IMR-90 (cell line): ENCODE measurements at regions not wholly inside any gene's neighbourhood (a gene's known extent, or its start where the extent isn't known, plus 50 kb on each side); places are given as distances from the start of the nearest gene placed in this dataset.

ENCODE experiments used
- ATAC-seq: fragments of 200-7000 bp; cut with Tn5 transposase; 2 replicates; pipeline ENCODE4 v1.9.1; 2020; ENCODE audit warnings: low read depth, mild to moderate bottlenecking, moderate library complexity
- BruUV-seq: library from RNA; stranded (reverse); fragments of 400-500 nt; replicated peaks from 2 replicates; lab custom pipeline; 2021; lab: Mats Ljungman, UMichigan
- CTCF ChIA-PET: fragments of 300-600 bp; formaldehyde crosslinking; extraction: SDS; loops from one replicate; lab custom pipeline; 2021; ENCODE audit warnings: antibody characterized with exemption; lab: Yijun Ruan, JAX
- POLR2A ChIA-PET: fragments of 300-600 bp; sonication (Branson Sonifier 250); formaldehyde crosslinking; loops from one replicate; lab custom pipeline; 2022; ENCODE audit warnings: antibody characterized with exemption; ENCODE audit not compliant: unreplicated experiment; lab: Charles Lee
- DNase-seq: peaks from one replicate; pipeline ENCODE4 v3.0.0; 2013
- H2AFZ ChIP-seq: replicated peaks from 2 replicates; pipeline ENCODE3; 2013; ENCODE audit warnings: low read length, mild to moderate bottlenecking; ENCODE audit not compliant: poor library complexity
- H2AK5ac ChIP-seq: 2 replicates; pipeline ENCODE4 v1.6.1; 2013; ENCODE audit warnings: low read depth, low read length, inconsistent platforms
- H2AK9ac ChIP-seq: replicated peaks from 2 replicates; pipeline ENCODE3; 2013; ENCODE audit warnings: mild to moderate bottlenecking, low read depth, low read length, moderate library complexity; ENCODE audit not compliant: poor library complexity
- H2BK120ac ChIP-seq: 2 replicates; pipeline ENCODE4 v1.6.1; 2013; ENCODE audit warnings: low read depth, low read length, inconsistent platforms
- H2BK15ac ChIP-seq: 3 replicates; pipeline ENCODE4 v1.6.1; 2013; ENCODE audit warnings: low read depth, low read length, inconsistent platforms
- H2BK20ac ChIP-seq: 2 replicates; pipeline ENCODE4 v1.6.1; 2013; ENCODE audit warnings: low read depth, mild to moderate bottlenecking, inconsistent platforms, low read length, moderate library complexity
- H2BK5ac ChIP-seq: 2 replicates; pipeline ENCODE4 v1.6.1; 2013; ENCODE audit warnings: mild to moderate bottlenecking, low read depth, low read length, inconsistent platforms; ENCODE audit not compliant: poor library complexity, severe bottlenecking
- H3K14ac ChIP-seq: replicated peaks from 2 replicates; pipeline ENCODE4 v1.6.1; 2013; ENCODE audit warnings: low read depth, low read length, inconsistent platforms
- H3K18ac ChIP-seq: 2 replicates; pipeline ENCODE4 v1.6.1; 2013; ENCODE audit warnings: low read depth, low read length, control low read depth
- H3K23ac ChIP-seq: 2 replicates; pipeline ENCODE4 v1.6.1; 2013; ENCODE audit warnings: low read depth, low read length, inconsistent platforms
- H3K27ac ChIP-seq: 2 replicates; pipeline ENCODE4 v1.5.1; 2013; ENCODE audit warnings: mild to moderate bottlenecking, control low read depth, low read length; ENCODE audit not compliant: insufficient read depth
- H3K27me3 ChIP-seq: 2 replicates; pipeline ENCODE4 v1.6.1; 2013; ENCODE audit warnings: low read length; ENCODE audit not compliant: control insufficient read depth, insufficient read depth
- H3K36me3 ChIP-seq: 2 replicates; pipeline ENCODE4 v1.6.1; 2013; ENCODE audit warnings: low read length, mixed read lengths; ENCODE audit not compliant: control insufficient read depth, insufficient read depth
- H3K4ac ChIP-seq: 2 replicates; pipeline ENCODE4 v1.6.1; 2013; ENCODE audit warnings: low read depth, low read length, inconsistent platforms
- H3K4me1 ChIP-seq: 2 replicates; pipeline ENCODE4 v1.6.1; 2013; ENCODE audit warnings: low read length, mixed read lengths; ENCODE audit not compliant: control insufficient read depth, insufficient read depth
- H3K4me2 ChIP-seq: 2 replicates; pipeline ENCODE4 v1.6.1; 2013; ENCODE audit warnings: low read depth, mild to moderate bottlenecking, control low read depth, low read length, moderate library complexity
- H3K4me3 ChIP-seq: 2 replicates; pipeline ENCODE4 v1.5.1; 2013; ENCODE audit warnings: low read depth, mild to moderate bottlenecking, control low read depth, low read length, moderate library complexity; ENCODE audit not compliant: insufficient read depth
- H3K56ac ChIP-seq: 2 replicates; pipeline ENCODE4 v1.6.1; 2013; ENCODE audit warnings: low read length, inconsistent platforms; ENCODE audit not compliant: insufficient read depth; ENCODE audit errors: extremely low read depth
- H3K79me1 ChIP-seq, 2 experiments: 2 replicates each; pipeline ENCODE4 v1.6.1; 2013; ENCODE audit warnings: low read length in 2 of 2, inconsistent platforms in 1 of 2, low read depth in 1 of 2
- H3K9ac ChIP-seq: 2 replicates; pipeline ENCODE4 v1.6.1; 2013; ENCODE audit warnings: low read depth, low read length, control low read depth
- H3K9me1 ChIP-seq: 2 replicates; pipeline ENCODE4 v1.6.1; 2013; ENCODE audit warnings: low read length, inconsistent platforms; ENCODE audit not compliant: insufficient read depth
- H3K9me3 ChIP-seq: 2 replicates; pipeline ENCODE4 v1.6.1; 2013; ENCODE audit warnings: low read length; ENCODE audit not compliant: control insufficient read depth, insufficient read depth
- H4K20me1 ChIP-seq: 2 replicates; pipeline ENCODE4 v1.6.1; 2013; ENCODE audit warnings: low read length, inconsistent platforms; ENCODE audit not compliant: insufficient read depth
- H4K5ac ChIP-seq: 2 replicates; pipeline ENCODE4 v1.6.1; 2013; ENCODE audit warnings: mild to moderate bottlenecking, low read depth, low read length, control low read depth
- H4K8ac ChIP-seq, 2 experiments: 2 replicates each; pipeline ENCODE4 v1.6.1; 2013; ENCODE audit warnings: low read depth in 2 of 2, low read length in 2 of 2, control low read depth in 1 of 2, inconsistent platforms in 1 of 2
- H4K91ac ChIP-seq: 2 replicates; pipeline ENCODE4 v1.6.1; 2013; ENCODE audit warnings: low read depth, low read length, inconsistent platforms; ENCODE audit not compliant: insufficient read depth
- POLR2A ChIP-seq: IDR thresholded peaks from 2 replicates; pipeline ENCODE4 v1.6.1; 2012; ENCODE audit warnings: mild to moderate bottlenecking, low read depth, low read length
- WGBS, 2 experiments: methylation state at CpG; one replicate each; pipeline versions ENCODE4 v1.1.5 to v1.1.7; 2013; ENCODE audit warnings: missing lambda C conversion rate in 2 of 2; ENCODE audit not compliant: insufficient read length in 1 of 2; ENCODE audit errors: extremely low coverage in 2 of 2; 5-methylcytosine and 5-hydroxymethylcytosine counted together
- dilution Hi-C: fragments of 300-500 bp; cut with HindIII; formaldehyde crosslinking; loops from one replicate; pipeline ENCODE4 v1.14.3; 2018; ENCODE audit warnings: low sequenced_read_pairs; ENCODE audit not compliant: unreplicated experiment
- in situ Hi-C: fragments of 300-500 bp; cut with MboI; formaldehyde crosslinking; loops from 3 replicates; pipeline ENCODE4 v1.14.3; 2019; ENCODE audit warnings: low sequenced_read_pairs, inconsistent platforms, mixed read lengths
- intact Hi-C: fragments of 100-400 bp; cut with micrococcal nuclease; formaldehyde crosslinking; loops from 2 replicates; pipeline ENCODE4 v1.10.0; 2022
- TF ChIP-seq, protein P1 (sequence below): conservative IDR thresholded peaks from 2 replicates; pipeline ENCODE4 v1.5.1; 2012; ENCODE audit warnings: mild to moderate bottlenecking, low read depth, low read length, improper control_type of control experiment
- TF ChIP-seq, protein P2 (sequence below): fragments of 150-350 bp; IDR thresholded peaks from 2 replicates; pipeline ENCODE4 v1.6.1; 2017; ENCODE audit warnings: mild to moderate bottlenecking, antibody characterized with exemption, low read length, low read depth

DNA sequence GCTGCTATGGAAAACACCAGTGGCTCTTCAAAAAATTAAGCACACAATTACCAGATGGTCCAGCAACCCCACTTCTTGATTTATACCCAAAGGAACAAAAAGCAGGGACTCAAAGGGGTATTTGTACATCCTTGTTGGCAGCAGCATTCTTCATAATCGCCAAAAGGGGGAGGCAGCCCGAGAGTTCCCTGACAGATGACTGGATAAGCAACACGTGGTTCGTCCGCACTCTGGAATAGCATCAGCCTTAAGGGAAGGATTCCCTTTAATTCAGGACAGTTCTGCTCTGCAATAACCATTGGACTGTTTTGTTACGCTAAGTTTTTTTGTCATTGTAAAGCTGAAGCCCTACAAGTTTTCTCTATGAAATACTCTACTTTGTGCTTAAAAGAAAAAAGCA lies 76.7 kb upstream of the TWIST2 start:
- H2BK5ac ChIP-seq: no peak overlapping the region
- H2BK120ac ChIP-seq: no peak overlapping the region
- H3K4me3 ChIP-seq: no peak overlapping the region
- ATAC-seq (peak; percentile 49; the same call in 1 of the 2 replicates), DNase-seq (peak; percentile 28)
- H3K9ac ChIP-seq: no peak overlapping the region
- H2BK15ac ChIP-seq: no peak overlapping the region
- H3K4ac ChIP-seq: no peak overlapping the region
- in situ Hi-C loops (no loop called here), dilution Hi-C loops (no loop called here), intact Hi-C loops (no loop called here)
- no peaks in the 10 kb centered on the region for H3K9me3 ChIP-seq
- no peak overlapping the region for H3K27ac ChIP-seq
- no peak overlapping the region for H3K56ac ChIP-seq
- POLR2A ChIA-PET: no interaction called here
- H3K23ac ChIP-seq: no peak overlapping the region
- no peaks in the 10 kb centered on the region for H3K36me3 ChIP-seq
- H3K79me1 ChIP-seq: no peaks in the 10 kb centered on the region
- no peak overlapping the region for H2AK5ac ChIP-seq
- CTCF ChIA-PET: interaction anchor here (0.6 kb wide), 1 partner anchor 55 kb away, joined by 3 read pairs; no protein-coding TSS in a partner anchor
- peaks cover 31% of the 10 kb centered on the region for H3K27me3 ChIP-seq
- TF ChIP-seq, protein P1, sequence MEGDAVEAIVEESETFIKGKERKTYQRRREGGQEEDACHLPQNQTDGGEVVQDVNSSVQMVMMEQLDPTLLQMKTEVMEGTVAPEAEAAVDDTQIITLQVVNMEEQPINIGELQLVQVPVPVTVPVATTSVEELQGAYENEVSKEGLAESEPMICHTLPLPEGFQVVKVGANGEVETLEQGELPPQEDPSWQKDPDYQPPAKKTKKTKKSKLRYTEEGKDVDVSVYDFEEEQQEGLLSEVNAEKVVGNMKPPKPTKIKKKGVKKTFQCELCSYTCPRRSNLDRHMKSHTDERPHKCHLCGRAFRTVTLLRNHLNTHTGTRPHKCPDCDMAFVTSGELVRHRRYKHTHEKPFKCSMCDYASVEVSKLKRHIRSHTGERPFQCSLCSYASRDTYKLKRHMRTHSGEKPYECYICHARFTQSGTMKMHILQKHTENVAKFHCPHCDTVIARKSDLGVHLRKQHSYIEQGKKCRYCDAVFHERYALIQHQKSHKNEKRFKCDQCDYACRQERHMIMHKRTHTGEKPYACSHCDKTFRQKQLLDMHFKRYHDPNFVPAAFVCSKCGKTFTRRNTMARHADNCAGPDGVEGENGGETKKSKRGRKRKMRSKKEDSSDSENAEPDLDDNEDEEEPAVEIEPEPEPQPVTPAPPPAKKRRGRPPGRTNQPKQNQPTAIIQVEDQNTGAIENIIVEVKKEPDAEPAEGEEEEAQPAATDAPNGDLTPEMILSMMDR: 0 out of 2 replicates have a peak, but pooled peaks have one; percentile 22
- TF ChIP-seq, protein P2, sequence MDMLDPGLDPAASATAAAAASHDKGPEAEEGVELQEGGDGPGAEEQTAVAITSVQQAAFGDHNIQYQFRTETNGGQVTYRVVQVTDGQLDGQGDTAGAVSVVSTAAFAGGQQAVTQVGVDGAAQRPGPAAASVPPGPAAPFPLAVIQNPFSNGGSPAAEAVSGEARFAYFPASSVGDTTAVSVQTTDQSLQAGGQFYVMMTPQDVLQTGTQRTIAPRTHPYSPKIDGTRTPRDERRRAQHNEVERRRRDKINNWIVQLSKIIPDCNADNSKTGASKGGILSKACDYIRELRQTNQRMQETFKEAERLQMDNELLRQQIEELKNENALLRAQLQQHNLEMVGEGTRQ: peak; percentile 70; the same call in 1 of the 2 replicates
- no peak for TF ChIP-seq POLR2A
- H2BK20ac ChIP-seq: no peak overlapping the region
- H3K4me1 ChIP-seq: no peaks in the 10 kb centered on the region
- no peaks in the 10 kb centered on the region for H4K20me1 ChIP-seq
- H4K5ac ChIP-seq: no peak overlapping the region
- no peak overlapping the region for H3K18ac ChIP-seq
- no peaks in the 10 kb centered on the region for H3K9me1 ChIP-seq
- no peak overlapping the region for H4K8ac ChIP-seq
- no CpG with 5 or more reads among the region's 6 CpGs for WGBS, 2 experiments
- no peak overlapping the region for H3K14ac ChIP-seq
- H2AFZ ChIP-seq: no peak overlapping the region
- BruUV-seq: no TSS peak
- no peak overlapping the region for H2AK9ac ChIP-seq
- no peak overlapping the region for H4K91ac ChIP-seq
- H3K4me2 ChIP-seq: no peak overlapping the region
